NB4 (cell line): ENCODE measurements at regions not wholly inside any gene's neighbourhood (a gene's known extent, or its start where the extent isn't known, plus 50 kb on each side); places are given as distances from the start of the nearest gene placed in this dataset.

Experiments
- CTCF ChIP-seq: IDR thresholded peaks from one replicate; pipeline ENCODE4 v1.5.1; 2012; ENCODE audit warnings: low read depth, low read length
- MYC ChIP-seq: IDR thresholded peaks from 2 replicates; pipeline ENCODE4 v1.6.1; 2011; ENCODE audit warnings: low read depth, low read length
- POLR2A ChIP-seq: IDR thresholded peaks from 2 replicates; pipeline ENCODE4 v1.6.1; 2011; ENCODE audit warnings: mild to moderate bottlenecking; ENCODE audit not compliant: insufficient read length; ENCODE audit errors: extremely low read depth
- TF ChIP-seq, protein P1 (sequence below): IDR thresholded peaks from 2 replicates; pipeline ENCODE4 v1.6.1; 2011; ENCODE audit warnings: low read depth, low read length

DNA sequence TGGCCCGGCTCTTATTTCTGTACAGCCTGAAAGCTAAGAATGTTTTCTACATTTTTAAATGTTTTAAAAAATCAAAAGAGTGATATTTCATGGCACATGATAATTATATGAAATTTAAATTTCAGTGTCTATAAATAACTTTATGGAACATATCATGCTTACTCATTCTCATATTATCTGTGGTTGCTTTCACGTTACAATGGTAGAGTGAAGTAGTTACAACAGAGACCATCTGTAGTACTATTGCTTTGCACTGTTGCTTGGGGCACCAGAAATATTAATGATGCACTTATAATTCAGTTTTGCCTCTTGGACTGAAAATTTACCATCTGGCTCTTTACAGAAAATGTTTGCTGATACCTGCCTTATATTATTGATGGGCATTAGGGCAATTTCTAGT lies 481.6 kb downstream of the PLPP3 start:
- TF ChIP-seq CTCF, result no peak
- no peak for TF ChIP-seq MYC
- no peak for TF ChIP-seq POLR2A
- TF ChIP-seq, protein P1, sequence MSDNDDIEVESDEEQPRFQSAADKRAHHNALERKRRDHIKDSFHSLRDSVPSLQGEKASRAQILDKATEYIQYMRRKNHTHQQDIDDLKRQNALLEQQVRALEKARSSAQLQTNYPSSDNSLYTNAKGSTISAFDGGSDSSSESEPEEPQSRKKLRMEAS, result no peak
